ENCODE measurements at regions not wholly inside any gene's neighbourhood (a gene's known extent, or its start where the extent isn't known, plus 50 kb on each side); places are given as distances from the start of the nearest gene placed in this dataset.

- DNase-seq, result no peak
Measured at GRCh38 chr11:119807402-119807801, 78.4 kb upstream of the NECTIN1 start.

- DNase-seq, result no peak
Measured at GRCh38 chr11:119806064-119806915, 77.3 kb upstream of the NECTIN1 start.

GRCh38 chr11:119805663-119806062, 76.7 kb upstream of the NECTIN1 start:
- DNase-seq, result no peak

- no peak for DNase-seq
Measured at GRCh38 chr11:119804698-119805097, 75.7 kb upstream of the NECTIN1 start.

- DNase-seq, result no peak
Measured at GRCh38 chr11:119803726-119804294, 74.8 kb upstream of the NECTIN1 start.

- no peak for DNase-seq
Measured at GRCh38 chr11:119803139-119803538, 74.1 kb upstream of the NECTIN1 start.

GRCh38 chr11:119802670-119803069, 73.7 kb upstream of the NECTIN1 start:
- DNase-seq, result no peak

- DNase-seq, result no peak
Measured at GRCh38 chr11:119800619-119801018, 71.6 kb upstream of the NECTIN1 start.

GRCh38 chr11:119800171-119800570, 71.2 kb upstream of the NECTIN1 start:
- no peak for DNase-seq

GRCh38 chr11:119798656-119799055, 69.7 kb upstream of the NECTIN1 start:
- no peak for DNase-seq

- no peak for DNase-seq
Measured at GRCh38 chr11:119797736-119798135, 68.7 kb upstream of the NECTIN1 start.

- DNase-seq, result no peak
Measured at GRCh38 chr11:119797123-119797611, 68.2 kb upstream of the NECTIN1 start.

- no peak for DNase-seq
Measured at GRCh38 chr11:119796363-119797060, 67.5 kb upstream of the NECTIN1 start.

- no peak for DNase-seq
Measured at GRCh38 chr11:119795690-119796089, 66.7 kb upstream of the NECTIN1 start.

- no peak for DNase-seq
Measured at GRCh38 chr11:119795231-119795630, 66.2 kb upstream of the NECTIN1 start.

GRCh38 chr11:119794756-119795155, 65.8 kb upstream of the NECTIN1 start:
- no peak for DNase-seq

- DNase-seq, result no peak
Measured at GRCh38 chr11:119794141-119794665, 65.2 kb upstream of the NECTIN1 start.

GRCh38 chr11:119793335-119793984, 64.5 kb upstream of the NECTIN1 start:
- DNase-seq, result no peak

- no peak for DNase-seq
Measured at GRCh38 chr11:119791701-119792151, 62.7 kb upstream of the NECTIN1 start.

GRCh38 chr11:119791047-119791446, 62.0 kb upstream of the NECTIN1 start:
- no peak for DNase-seq

GRCh38 chr11:119790476-119790875, 61.5 kb upstream of the NECTIN1 start:
- no peak for DNase-seq

GRCh38 chr11:119789766-119790407, 60.9 kb upstream of the NECTIN1 start:
- no peak for DNase-seq
